NCI-H1436 (cell line): ENCODE measurements at regions not wholly inside any gene's neighbourhood (a gene's known extent, or its start where the extent isn't known, plus 50 kb on each side); places are given as distances from the start of the nearest gene placed in this dataset.
"Not testable (repeated sequence)": the region's sequence is repeated elsewhere in the genome, so short reads cannot be mapped to it uniquely, and the experiment has no call there.

Source experiments
- DNase-seq: peaks from one replicate; lab custom pipeline; 2025; lab: John Stamatoyannopoulos, UW

- not testable (repeated sequence) for DNase-seq
Measured at GRCh38 chr10:57551774-57552173, 715.9 kb downstream of the IPMK start.

GRCh38 chr10:57535306-57535705, 732.4 kb downstream of the IPMK start:
- DNase-seq, result no peak

DNA sequence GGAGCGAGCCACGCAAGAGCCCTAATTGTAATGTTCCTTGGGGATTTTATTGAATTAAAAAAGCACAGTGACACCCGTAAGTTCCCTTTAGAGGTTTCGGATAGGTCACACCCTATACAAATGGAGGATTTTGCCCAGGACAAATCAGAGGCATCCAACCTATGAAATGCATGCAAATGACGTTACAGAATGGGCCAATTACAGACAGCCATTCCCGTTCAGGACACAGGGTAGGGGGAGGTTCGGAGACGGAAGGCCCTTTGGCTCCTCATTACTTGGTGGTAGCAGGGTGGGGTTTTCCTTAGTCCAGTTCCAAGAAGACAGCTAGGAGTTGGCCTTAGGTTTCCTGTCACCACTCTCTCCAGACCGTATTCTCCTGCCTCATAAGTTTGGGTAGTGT, 754.1 kb downstream of the IPMK start:
- DNase-seq, result no peak

- no peak for DNase-seq
Measured at GRCh38 chr10:57507788-57508187, 759.9 kb downstream of the IPMK start.

GRCh38 chr10:57506414-57507094, 761.1 kb downstream of the IPMK start:
- no peak for DNase-seq

- DNase-seq, result no peak
Measured at GRCh38 chr10:57494486-57494885, 773.2 kb downstream of the IPMK start.

GRCh38 chr10:57482259-57482658, 785.4 kb downstream of the IPMK start:
- no peak for DNase-seq

DNA sequence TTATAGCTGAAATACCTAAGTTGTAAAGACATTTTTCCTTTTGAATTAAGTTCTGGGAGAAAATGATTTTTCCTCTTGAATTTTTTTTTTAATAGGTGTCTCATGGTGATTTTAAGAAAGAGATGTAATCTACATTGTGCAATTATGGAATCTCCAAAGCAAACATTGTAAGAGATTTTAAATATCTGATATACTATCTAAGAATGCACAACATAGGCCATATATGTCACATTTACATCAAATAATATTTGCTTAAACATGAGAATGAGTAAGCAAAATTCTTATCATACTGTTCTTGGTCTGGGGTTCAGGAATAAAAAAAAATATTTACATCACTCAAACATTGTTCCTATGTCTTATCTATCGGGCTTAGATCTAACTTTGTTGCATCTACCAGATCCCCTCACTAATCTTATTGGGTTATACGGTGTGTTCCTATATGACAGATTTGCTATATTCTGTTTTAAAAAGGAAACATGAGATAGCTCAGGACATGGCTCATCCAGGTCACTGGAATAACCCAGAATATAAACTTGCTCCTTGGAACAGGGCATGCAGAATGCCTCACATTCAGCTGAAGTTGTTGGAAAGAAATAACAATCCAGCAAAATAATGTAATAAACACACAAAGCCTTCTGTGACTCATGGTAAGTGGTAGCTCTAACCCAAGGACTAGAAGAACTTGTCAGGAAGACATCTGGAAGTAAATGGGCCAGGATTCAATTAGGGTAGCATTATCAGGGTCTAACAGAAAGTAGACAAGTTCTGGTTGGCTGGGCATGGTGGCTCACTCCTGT, 794.7 kb downstream of the IPMK start:
- no peak for DNase-seq

- DNase-seq, result no peak
Measured at GRCh38 chr10:57468894-57469432, 798.7 kb downstream of the IPMK start.

- DNase-seq, result no peak
Measured at GRCh38 chr10:57465155-57465554, 802.5 kb downstream of the IPMK start.

GRCh38 chr10:57460540-57460939, 807.2 kb downstream of the IPMK start:
- no peak for DNase-seq

DNA sequence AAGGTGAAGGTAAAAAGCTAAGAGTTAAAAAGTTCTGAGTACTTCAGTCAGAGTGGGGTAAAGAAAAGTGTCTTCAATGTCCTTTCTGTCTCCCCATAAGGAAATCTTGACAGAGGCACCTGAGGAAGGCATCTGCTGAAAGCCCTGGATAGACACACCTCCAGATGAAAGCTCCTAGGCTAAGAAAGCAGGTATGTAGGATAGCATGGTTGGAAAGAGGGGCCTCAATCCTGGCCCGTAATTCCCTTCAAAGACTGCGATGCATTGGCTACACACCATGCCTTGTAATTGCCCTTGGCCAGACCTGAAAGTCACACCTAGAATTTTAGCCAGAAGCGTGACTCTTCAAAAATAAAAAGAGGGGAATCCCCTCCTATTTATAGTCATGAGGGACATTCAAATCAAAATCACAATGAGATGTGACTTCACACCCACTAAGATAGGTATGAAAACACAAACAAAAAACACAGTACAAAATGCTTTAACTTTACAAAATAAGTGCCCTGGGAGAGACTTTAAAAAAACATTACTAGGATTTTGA, 809.7 kb downstream of the IPMK start:
- no peak for DNase-seq

DNA sequence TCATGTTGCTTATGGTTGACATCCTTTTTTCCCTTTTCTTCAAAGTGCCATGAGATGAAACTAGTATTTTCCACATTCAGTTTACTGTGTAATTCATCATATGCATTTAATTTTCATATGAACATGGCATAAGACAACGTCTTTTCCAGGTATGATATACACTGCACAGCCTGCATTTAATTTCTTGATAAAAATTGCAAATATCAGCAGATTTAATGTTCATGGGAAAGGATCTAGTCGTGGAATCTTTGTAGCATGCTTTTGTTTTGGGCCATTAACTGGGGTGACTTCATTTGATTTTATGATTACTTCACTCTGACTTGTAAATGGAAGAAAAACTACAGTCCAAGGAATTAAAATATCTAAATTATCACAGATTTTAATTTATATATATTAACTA, 837.3 kb downstream of the IPMK start:
- no peak for DNase-seq

DNA sequence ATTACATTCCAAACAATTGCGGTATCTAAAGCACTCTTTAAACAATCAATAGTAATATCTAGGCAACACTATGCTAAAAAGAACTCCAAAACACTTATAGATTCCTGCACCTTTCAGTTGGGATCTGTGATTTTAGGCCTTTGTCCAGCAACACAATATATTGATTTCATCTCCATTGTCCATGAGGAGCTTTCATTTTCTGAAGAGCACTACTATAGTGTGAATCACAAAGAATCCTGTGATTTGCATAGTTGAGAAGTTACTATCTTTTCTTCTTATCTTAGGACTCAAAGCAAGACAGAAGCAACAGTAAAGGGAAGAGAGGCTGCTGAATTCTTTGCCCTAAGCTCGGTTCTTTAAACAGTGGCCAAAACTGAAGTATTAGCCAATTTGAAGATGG, 846.8 kb downstream of the IPMK start:
- no peak for DNase-seq

DNA sequence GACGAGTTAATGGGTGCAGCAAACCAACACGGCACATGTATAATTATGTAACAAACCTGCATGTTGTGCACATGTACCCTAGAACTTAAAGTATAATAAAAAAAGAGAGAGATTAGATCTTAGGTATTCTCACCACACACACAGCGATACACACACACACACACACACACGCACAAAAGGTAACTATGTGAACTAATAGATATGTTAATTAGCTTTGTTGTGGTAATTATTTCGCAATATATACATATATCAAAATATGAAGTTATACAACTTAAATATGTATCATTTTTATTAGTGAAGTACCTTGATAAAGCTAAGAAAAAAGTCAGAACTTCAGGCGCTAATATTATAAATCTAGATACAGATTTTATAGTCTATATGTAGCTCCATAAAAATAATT, 849.2 kb downstream of the IPMK start:
- DNase-seq, result no peak

DNA sequence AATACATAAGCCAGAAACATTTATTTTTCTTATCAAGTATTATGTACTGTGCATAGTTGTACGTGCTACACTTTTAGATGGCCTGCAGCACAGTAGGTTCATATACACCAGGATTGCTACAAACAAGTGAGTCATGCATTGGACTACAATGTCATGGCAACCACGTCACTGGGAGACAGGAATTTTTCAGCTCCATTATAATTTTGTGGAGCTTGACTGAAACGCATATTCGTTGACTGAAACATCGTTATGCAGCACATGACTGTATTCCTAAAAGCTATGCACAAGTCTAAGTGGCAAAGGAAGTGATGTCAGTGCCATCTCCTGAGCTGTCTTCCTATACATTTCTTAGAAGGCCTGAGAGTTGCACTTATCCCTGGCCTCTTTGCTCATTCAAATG, 871.8 kb downstream of the IPMK start:
- DNase-seq, result no peak

DNA sequence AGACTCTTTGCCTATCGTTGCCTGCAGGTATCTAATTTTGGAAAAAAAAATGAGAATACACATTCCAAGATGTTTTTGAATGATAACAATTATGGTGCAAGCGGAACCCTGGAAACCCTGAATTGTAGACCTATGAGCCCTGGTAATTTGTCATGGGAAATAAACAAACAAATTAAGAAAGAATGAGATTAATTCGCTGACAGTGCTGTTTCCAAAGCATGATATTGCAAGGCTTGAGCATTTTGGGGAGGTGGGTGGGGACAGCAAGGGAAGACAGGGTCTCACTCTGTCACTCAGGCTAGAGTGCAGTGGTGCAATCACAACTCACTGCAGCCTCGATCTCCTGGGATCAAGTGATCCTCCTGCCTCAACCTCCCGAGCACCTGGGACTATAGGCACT, 900.3 kb downstream of the IPMK start:
- DNase-seq, result no peak

DNA sequence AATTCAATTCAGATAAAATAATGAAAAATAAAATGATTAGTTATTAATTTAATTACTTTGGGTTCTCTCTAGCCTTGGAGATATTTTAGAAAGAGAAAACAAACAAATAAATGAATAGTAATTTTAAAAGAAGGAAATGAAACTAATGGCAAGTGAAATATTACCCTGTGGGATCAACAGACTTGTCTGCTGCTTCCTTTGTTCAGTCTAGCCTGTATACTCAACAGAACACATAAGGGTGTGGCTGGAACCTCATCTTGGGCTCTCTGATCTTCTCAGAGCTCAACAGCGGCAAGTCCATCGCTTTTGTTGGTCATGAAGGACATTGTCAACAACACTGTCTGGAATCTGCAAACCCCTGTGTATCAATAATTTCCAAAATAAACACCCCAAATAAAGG, 904.9 kb downstream of the IPMK start:
- no peak for DNase-seq

GRCh38 chr10:57353403-57354003, 914.2 kb downstream of the IPMK start:
- no peak for DNase-seq

- no peak for DNase-seq
Measured at GRCh38 chr10:57351076-57351475, 916.6 kb downstream of the IPMK start.

- DNase-seq, result no peak
Measured at GRCh38 chr10:57341294-57341693, 926.4 kb downstream of the IPMK start.

DNA sequence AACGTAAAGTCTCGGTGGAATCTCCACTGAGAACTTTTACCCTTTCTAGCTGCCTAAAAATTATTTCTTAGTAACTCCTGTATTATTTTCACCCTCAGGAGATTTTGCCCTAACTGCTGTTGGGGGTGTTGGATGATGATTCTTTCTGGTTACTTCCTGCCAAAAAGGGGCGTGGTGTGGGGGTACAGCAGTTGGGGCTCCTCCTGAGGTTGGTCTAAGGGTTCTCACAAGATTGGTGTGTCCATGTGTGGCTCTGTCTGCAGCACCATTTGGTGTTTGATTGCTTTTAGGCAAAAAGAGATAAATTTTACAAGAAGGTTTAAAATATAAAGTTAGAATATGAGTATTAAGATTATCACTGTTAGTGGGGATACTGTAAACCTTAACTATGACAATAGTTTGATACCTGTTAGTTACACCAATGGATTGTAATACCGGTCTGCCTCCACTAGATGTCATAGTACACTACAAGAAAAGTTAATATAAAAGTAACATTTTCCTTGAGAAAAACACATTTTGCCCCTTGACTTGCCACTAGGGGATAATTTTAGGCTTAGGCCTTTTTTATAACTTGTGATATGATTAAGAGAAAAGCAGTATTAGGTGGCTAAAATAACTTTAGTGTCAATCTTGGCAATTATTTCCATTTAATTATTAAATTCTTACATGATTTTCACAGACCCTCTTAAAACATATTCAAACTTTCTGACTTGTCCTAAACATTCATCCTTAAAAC, 928.7 kb downstream of the IPMK start:
- peak; percentile 10 for DNase-seq
